Heart right ventricle (tissue), 16 donors: ENCODE measurements at regions not wholly inside any gene's neighbourhood (a gene's known extent, or its start where the extent isn't known, plus 50 kb on each side); places are given as distances from the start of the nearest gene placed in this dataset.
"Not testable (repeated sequence)": the region's sequence is repeated elsewhere in the genome, so short reads cannot be mapped to it uniquely, and the experiment has no call there.

ENCODE experiments used
- ATAC-seq, 8 donors: fragments of 200-7000 bp; cut with Tn5 transposase; one replicate each; pipeline ENCODE4 v1.9.1; 2020; ENCODE audit warnings: mild to moderate bottlenecking in 8 of 8, moderate library complexity in 8 of 8, moderate number of reproducible peaks in 1 of 8
- DNase-seq, 2 donors: peaks; one replicate each; pipeline ENCODE4 v3.0.0-alpha.2; 2020
- H3K27ac ChIP-seq, 10 donors: fragments of 200-600 bp; sonication (generic) in 2 of 10; one replicate each; pipeline versions ENCODE4 v1.5.0 to v1.8.0; 2020 to 2022; ENCODE audit warnings: mild to moderate bottlenecking in 3 of 10
- H3K27me3 ChIP-seq, 7 donors: fragments of 200-600 bp; one replicate each; pipeline ENCODE4 v1.8.0; 2021 to 2022; ENCODE audit warnings: mild to moderate bottlenecking in 2 of 7
- H3K36me3 ChIP-seq, 9 donors: fragments of 200-600 bp; sonication (generic) in 1 of 9; one replicate each; pipeline versions ENCODE4 v1.5.0 to v1.8.0; 2020 to 2022; ENCODE audit warnings: mild to moderate bottlenecking in 2 of 9
- H3K4me1 ChIP-seq, 9 donors: fragments of 200-600 bp; sonication (generic) in 1 of 9; one replicate each; pipeline versions ENCODE4 v1.5.0 to v1.8.0; 2020 to 2022; ENCODE audit warnings: mild to moderate bottlenecking in 4 of 9
- H3K4me3 ChIP-seq, 10 donors: fragments of 200-600 bp; sonication (generic) in 2 of 10; one replicate each; pipeline versions ENCODE4 v1.5.0 to v1.8.0; 2020 to 2022; ENCODE audit warnings: mild to moderate bottlenecking in 7 of 10, moderate library complexity in 2 of 10
- H3K9me3 ChIP-seq, 11 donors: fragments of 200-600 bp in 10 of 11; sonication (generic) in 2 of 11; one replicate each; pipeline versions ENCODE4 v1.5.0 to v1.8.0; 2013 to 2022; ENCODE audit warnings: mild to moderate bottlenecking in 2 of 11, control low read depth in 1 of 11, moderate library complexity in 1 of 11
- CTCF ChIP-seq, 9 donors: fragments of 200-600 bp; sonication (generic) in 2 of 9; IDR thresholded peaks; one replicate each; pipeline versions ENCODE4 v1.5.0 to v1.8.0; 2021 to 2022; ENCODE audit warnings: antibody characterized with exemption in 9 of 9, mild to moderate bottlenecking in 5 of 9, moderate library complexity in 1 of 9
- WGBS, 2 donors: extraction: QIAGEN DNeasy Blood & Tissue Kit; methylation state at CpG; one replicate each; pipeline ENCODE4 v1.1.7; 2013; ENCODE audit warnings: inconsistent platforms in 1 of 2; 5-methylcytosine and 5-hydroxymethylcytosine counted together
- intact Hi-C, 10 donors: fragments of 100-400 bp; cut with DNase I; formaldehyde crosslinking; loops; one replicate each; pipeline versions ENCODE4 v1.11.1 to v1.14.2; 2022
- donor health status: Arrhythmogenic right ventricular cardiomyopathy.
- donor health status: ischemic (EF 13 %, LVEDD 7.1; RV severe dilation, severe dysfunction).
- donor health status: healthy with polysubstance abuse.
- donor health status: DM: no; HTN: yes; CAD: no.
- donor health status: DM: no; HTN: no; CAD: no.
- donor health status: ischemic (EF 25% LVEDD 6.9; RV normal size, moderate dysfunction).
- donor health status: ischemic (EF 25% LVEDD 5.7; RV mildly dilated, moderate dysfunction).
- donor health status: healthy.
- donor health status: DM: yes; HTN: yes; CAD: no.
- donor health status: Ischemic cardiomyopathy.
- donor health status: ischemic (EF 35%, LVEDD 5.7; RV mildly dilated, moderate dysfunction).
- donor health status: nonischemic (EF 11% LVEDD 7.7; RV severe dilation, severe dysfunction).
- donor health status: DM: yes; HTN: yes; CAD: no.
- donor health status: PGD.
- donor health status: ischemic (EF 29% LVEDD 5.4; RV normal size, mild dysfunction).
- donor health status: nonischemic (EF 23%, LVEDD 6.1; RV moderate dilation, normal function).

- intact Hi-C loops: no loop called here
- no peak for DNase-seq
- no peak for TF ChIP-seq CTCF (IDR thresholded peaks at IDR 0.05)
- 78 to 79% methylated on average over 3 of the region's 3 CpGs for WGBS, 2 donors
- ATAC-seq: no peak
- Histone ChIP-seq H3K36me3 (no peaks in the 10 kb centered on the region), H3K27me3 (peaks cover 0 to 14% (median 3%) of the 10 kb centered on the region in 7 donors), H3K27ac (no peak overlapping the region), H3K9me3 (peaks cover 0 to 11% (median 0%) of the 10 kb centered on the region in 11 donors), H3K4me1 (no peaks in the 10 kb centered on the region), H3K4me3 (no peak overlapping the region)
Measured at GRCh38 chr7:68074242-68074641, 1077.6 kb downstream of the TYW1 start.

- ATAC-seq: no peak
- peaks cover 0 to 23% (median 0%) of the 10 kb centered on the region in 11 donors for H3K9me3 ChIP-seq
- peaks cover 0 to 6% (median 0%) of the 10 kb centered on the region in 7 donors for H3K27me3 ChIP-seq
- H3K4me1 ChIP-seq: no peaks in the 10 kb centered on the region
- no peak overlapping the region for H3K4me3 ChIP-seq
- TF ChIP-seq CTCF (IDR thresholded peaks at IDR 0.05): no peak
- H3K27ac ChIP-seq: no peak overlapping the region
- WGBS, 2 donors: 85 to 86% methylated on average over 5 of the region's 5 CpGs
- H3K36me3 ChIP-seq: no peaks in the 10 kb centered on the region
- intact Hi-C loops: no loop called here
- DNase-seq: no peak
Measured at GRCh38 chr7:68078157-68078710, 1081.6 kb downstream of the TYW1 start.

GRCh38 chr7:68082066-68082960 is 1085.7 kb downstream of the TYW1 start:
- 94 to 98% methylated on average over 39 to 54 of the region's 54 CpGs for WGBS, 2 donors
- intact Hi-C loops: not testable (repeated sequence)

GRCh38 chr7:68082961-68083657 is 1086.5 kb downstream of the TYW1 start:
- H3K4me3 ChIP-seq, intact Hi-C loops, ATAC-seq, H3K27me3 ChIP-seq, DNase-seq, H3K4me1 ChIP-seq, H3K27ac ChIP-seq, H3K36me3 ChIP-seq: not testable (repeated sequence)
- peaks cover 0 to 25% (median 0%) of the 10 kb centered on the region in 11 donors for H3K9me3 ChIP-seq
- WGBS, 2 donors: 93 to 95% methylated on average over 44 of the region's 44 CpGs

More at GRCh38 chr7:68082066-68082960, 1085.7 kb downstream of the TYW1 start:
- not testable (repeated sequence) for H3K36me3 ChIP-seq, H3K27me3 ChIP-seq, H3K4me3 ChIP-seq, H3K4me1 ChIP-seq, ATAC-seq, DNase-seq, H3K27ac ChIP-seq
- H3K9me3 ChIP-seq: peaks cover 0 to 27% (median 0%) of the 10 kb centered on the region in 11 donors

GRCh38 chr7:68087401-68087800 is 1090.8 kb downstream of the TYW1 start:
- H3K27me3 ChIP-seq: peaks cover 0 to 7% (median 0%) of the 10 kb centered on the region in 7 donors
- intact Hi-C loops: no loop called here
- H3K36me3 ChIP-seq: no peaks in the 10 kb centered on the region
- no peak for ATAC-seq
- H3K4me1 ChIP-seq: no peaks in the 10 kb centered on the region
- H3K9me3 ChIP-seq: peaks cover 0 to 28% (median 0%) of the 10 kb centered on the region in 11 donors
- no peak for DNase-seq
- H3K4me3 ChIP-seq: no peak overlapping the region
- no peak for TF ChIP-seq CTCF (IDR thresholded peaks at IDR 0.05)
- 83 to 85% methylated on average over 5 of the region's 5 CpGs for WGBS, 2 donors
- no peak overlapping the region for H3K27ac ChIP-seq
